Activated B cell treated with CpG ODN at 0.5 μM for 24 hours (primary cell): ENCODE measurements at regions not wholly inside any gene's neighbourhood (a gene's known extent, or its start where the extent isn't known, plus 50 kb on each side); places are given as distances from the start of the nearest gene placed in this dataset.

Experiments
- ATAC-seq: fragments of 200-7000 bp; cut with Tn5 transposase; one replicate; pipeline ENCODE4 v1.10.0; 2021; ENCODE audit warnings: low read depth, mild to moderate bottlenecking, moderate library complexity
- CTCF ChIA-PET: fragments of 350-600 bp; sonication (Branson Sonifier 250); formaldehyde crosslinking; loops from one replicate; lab custom pipeline; 2021; ENCODE audit warnings: antibody characterized with exemption; lab: Charles Lee
- POLR2A ChIA-PET: fragments of 350-600 bp; sonication (Branson Sonifier 250); formaldehyde crosslinking; loops from one replicate; lab custom pipeline; 2021; ENCODE audit warnings: antibody characterized with exemption; lab: Charles Lee
- DNase-seq: peaks from one replicate; pipeline ENCODE4 v3.0.0; 2022
- H3K27ac Mint-ChIP-seq: one replicate; pipeline ENCODE4 v1.8.0; 2020; ENCODE audit warnings: mixed read lengths
- H3K27me3 Mint-ChIP-seq: one replicate; pipeline ENCODE4 v1.8.0; 2021; ENCODE audit warnings: mixed read lengths
- H3K36me3 Mint-ChIP-seq: one replicate; pipeline ENCODE4 v1.8.0; 2021; ENCODE audit warnings: low read depth, mixed read lengths
- H3K4me1 Mint-ChIP-seq: one replicate; pipeline ENCODE4 v1.8.0; 2021; ENCODE audit warnings: mixed read lengths
- H3K4me3 Mint-ChIP-seq: one replicate; pipeline ENCODE4 v1.8.0; 2020; ENCODE audit warnings: mild to moderate bottlenecking, mixed read lengths
- H3K9me3 Mint-ChIP-seq: one replicate; pipeline ENCODE4 v1.8.0; 2020; ENCODE audit warnings: mixed read lengths
- CTCF ChIP-seq: fragments of 200-600 bp; IDR thresholded peaks from one replicate; pipeline ENCODE4 v1.8.0; 2022; ENCODE audit warnings: antibody characterized with exemption, mild to moderate bottlenecking
- intact Hi-C: fragments of 100-400 bp; cut with micrococcal nuclease; formaldehyde crosslinking; loops from one replicate; pipeline ENCODE4 v1.15.1; 2024

GRCh38 chrX:22351966-22352365 is 79.3 kb downstream of the CBLL2 start:
- Mint-ChIP-seq H3K9me3 (no peaks in the 10 kb centered on the region), H3K27me3 (no peaks in the 10 kb centered on the region), H3K4me1 (no peaks in the 10 kb centered on the region), H3K4me3 (no peak overlapping the region), H3K27ac (no peak overlapping the region), H3K36me3 (no peaks in the 10 kb centered on the region)
- DNase-seq: no peak
- ChIA-PET POLR2A (no interaction called here), CTCF (no interaction called here)
- intact Hi-C loops: no loop called here
- ATAC-seq: no peak
- TF ChIP-seq CTCF: no peak

- no peaks in the 10 kb centered on the region for H3K4me1 Mint-ChIP-seq
- TF ChIP-seq CTCF: no peak
- H3K9me3 Mint-ChIP-seq: no peaks in the 10 kb centered on the region
- no peaks in the 10 kb centered on the region for H3K36me3 Mint-ChIP-seq
- ChIA-PET CTCF (no interaction called here), POLR2A (no interaction called here)
- ATAC-seq (no peak), DNase-seq (no peak)
- no peaks in the 10 kb centered on the region for H3K27me3 Mint-ChIP-seq
- intact Hi-C loops: no loop called here
- H3K4me3 Mint-ChIP-seq: no peak overlapping the region
- no peak overlapping the region for H3K27ac Mint-ChIP-seq
Observed at GRCh38 chrX:22357621-22358020, 84.9 kb downstream of the CBLL2 start.

GRCh38 chrX:22360129-22360528 is 87.4 kb downstream of the CBLL2 start:
- Mint-ChIP-seq H3K36me3 (no peaks in the 10 kb centered on the region), H3K9me3 (no peaks in the 10 kb centered on the region), H3K27me3 (no peaks in the 10 kb centered on the region), H3K4me1 (no peaks in the 10 kb centered on the region), H3K27ac (no peak overlapping the region), H3K4me3 (no peak overlapping the region)
- ChIA-PET CTCF (no interaction called here), POLR2A (no interaction called here)
- DNase-seq (no peak), ATAC-seq (no peak)
- no peak for TF ChIP-seq CTCF
- intact Hi-C loops: no loop called here

- ATAC-seq (no peak), DNase-seq (no peak)
- ChIA-PET POLR2A (no interaction called here), CTCF (no interaction called here)
- intact Hi-C loops: no loop called here
- no peak overlapping the region for H3K27ac Mint-ChIP-seq
- no peak for TF ChIP-seq CTCF
- H3K9me3 Mint-ChIP-seq: no peaks in the 10 kb centered on the region
- H3K4me3 Mint-ChIP-seq: no peak overlapping the region
- H3K4me1 Mint-ChIP-seq: no peaks in the 10 kb centered on the region
- no peaks in the 10 kb centered on the region for H3K27me3 Mint-ChIP-seq
- H3K36me3 Mint-ChIP-seq: no peaks in the 10 kb centered on the region
Observed at GRCh38 chrX:22365460-22365859, 92.7 kb downstream of the CBLL2 start.

- TF ChIP-seq CTCF: no peak
- Mint-ChIP-seq H3K36me3 (no peaks in the 10 kb centered on the region), H3K4me1 (no peaks in the 10 kb centered on the region), H3K27me3 (no peaks in the 10 kb centered on the region), H3K27ac (no peak overlapping the region), H3K9me3 (no peaks in the 10 kb centered on the region), H3K4me3 (no peak overlapping the region)
- DNase-seq (no peak), ATAC-seq (no peak)
- intact Hi-C loops: no loop called here
- CTCF ChIA-PET: no interaction called here
- POLR2A ChIA-PET: no interaction called here
Observed at GRCh38 chrX:22366166-22366702, 93.5 kb downstream of the CBLL2 start.
